ENCODE measurements at regions not wholly inside any gene's neighbourhood (a gene's known extent, or its start where the extent isn't known, plus 50 kb on each side); places are given as distances from the start of the nearest gene placed in this dataset.

DNA sequence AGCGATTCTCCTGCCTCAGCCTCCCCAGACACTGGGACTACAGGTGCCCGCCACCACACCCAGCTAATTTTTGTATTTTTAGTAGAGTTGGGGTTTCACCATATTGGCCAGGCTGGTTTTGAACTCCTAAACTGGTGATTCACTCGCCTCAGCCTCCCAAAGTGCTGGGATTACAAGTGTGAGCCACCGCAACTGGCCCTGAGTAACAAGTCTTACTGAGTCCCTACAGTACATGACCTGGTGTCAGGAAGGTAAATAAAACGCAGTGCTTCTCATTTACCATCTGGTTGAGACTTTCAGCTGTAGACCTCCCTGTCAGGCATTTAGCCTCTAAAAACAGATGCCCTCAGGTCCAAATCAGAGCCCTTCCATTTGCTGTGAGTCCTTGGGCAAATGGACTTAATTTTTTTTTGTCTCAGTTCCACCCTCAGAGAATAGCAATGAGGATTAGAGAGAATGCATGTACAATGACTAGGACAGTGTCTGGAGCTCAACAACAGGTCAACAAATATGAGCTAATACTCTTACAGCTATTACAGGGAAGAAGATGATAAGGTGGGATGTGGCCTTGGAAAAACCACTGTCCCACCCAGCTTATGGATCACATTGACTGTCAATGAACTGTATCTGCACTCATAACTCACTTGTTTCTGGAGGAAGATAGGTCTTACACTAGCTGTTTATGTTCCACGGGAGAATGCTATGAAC is 70.5 kb downstream of the PHLDA1 start:
- H4K20me1 ChIP-seq (ENCODE audit: insufficient read depth, low read length): no peaks in the 10 kb centered on the region
- no peak overlapping the region for H3K27ac ChIP-seq (ENCODE audit: insufficient read depth, low read length)
- peaks cover 12% of the 10 kb centered on the region for H3K4me1 ChIP-seq (ENCODE audit: control insufficient read depth, insufficient read depth, low read length)
- no peak overlapping the region for H3K4me2 ChIP-seq (ENCODE audit: low read depth, low read length)
- TF ChIP-seq RCOR1 (IDR thresholded peaks at IDR 0.05; ENCODE audit: insufficient replicate concordance, low read length) (no peak), NFE2L2 (IDR thresholded peaks at IDR 0.05; ENCODE audit: low read depth, low read length) (no peak), SMC3 (IDR thresholded peaks at IDR 0.05; ENCODE audit: low read depth, low read length) (no peak), BHLHE40 (IDR thresholded peaks at IDR 0.05; ENCODE audit: low read depth, low read length) (no peak), MAFK (IDR thresholded peaks at IDR 0.05; ENCODE audit: low read depth, low read length) (no peak), RFX5 (IDR thresholded peaks at IDR 0.05; ENCODE audit: low read depth, low read length) (no peak), MAZ (IDR thresholded peaks at IDR 0.05; ENCODE audit: borderline replicate concordance, low read depth, low read length) (no peak), RAD21 (IDR thresholded peaks at IDR 0.05; ENCODE audit: low read length) (no peak), CEBPB (IDR thresholded peaks at IDR 0.05; ENCODE audit: low read depth, low read length) (no peak)
- TF ChIP-seq, protein P1, sequence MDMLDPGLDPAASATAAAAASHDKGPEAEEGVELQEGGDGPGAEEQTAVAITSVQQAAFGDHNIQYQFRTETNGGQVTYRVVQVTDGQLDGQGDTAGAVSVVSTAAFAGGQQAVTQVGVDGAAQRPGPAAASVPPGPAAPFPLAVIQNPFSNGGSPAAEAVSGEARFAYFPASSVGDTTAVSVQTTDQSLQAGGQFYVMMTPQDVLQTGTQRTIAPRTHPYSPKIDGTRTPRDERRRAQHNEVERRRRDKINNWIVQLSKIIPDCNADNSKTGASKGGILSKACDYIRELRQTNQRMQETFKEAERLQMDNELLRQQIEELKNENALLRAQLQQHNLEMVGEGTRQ (IDR thresholded peaks at IDR 0.05; ENCODE audit: low read depth, low read length): no peak
- TF ChIP-seq, protein P2, sequence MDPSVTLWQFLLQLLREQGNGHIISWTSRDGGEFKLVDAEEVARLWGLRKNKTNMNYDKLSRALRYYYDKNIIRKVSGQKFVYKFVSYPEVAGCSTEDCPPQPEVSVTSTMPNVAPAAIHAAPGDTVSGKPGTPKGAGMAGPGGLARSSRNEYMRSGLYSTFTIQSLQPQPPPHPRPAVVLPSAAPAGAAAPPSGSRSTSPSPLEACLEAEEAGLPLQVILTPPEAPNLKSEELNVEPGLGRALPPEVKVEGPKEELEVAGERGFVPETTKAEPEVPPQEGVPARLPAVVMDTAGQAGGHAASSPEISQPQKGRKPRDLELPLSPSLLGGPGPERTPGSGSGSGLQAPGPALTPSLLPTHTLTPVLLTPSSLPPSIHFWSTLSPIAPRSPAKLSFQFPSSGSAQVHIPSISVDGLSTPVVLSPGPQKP (IDR thresholded peaks at IDR 0.05; ENCODE audit: borderline replicate concordance, low read depth, low read length): no peak
- H4K91ac ChIP-seq (ENCODE audit: insufficient read depth, low read depth, low read length): no peak overlapping the region
- H2BK120ac ChIP-seq (ENCODE audit: low read depth, low read length): 0 out of 2 replicates have a peak overlapping the region, but pooled peaks have one; percentile 18
- DNase-seq (no peak), ATAC-seq (ENCODE audit: low read depth) (no peak)
- H3K23ac ChIP-seq (ENCODE audit: low read depth, low read length): no peak overlapping the region
- no TSS peak for BruUV-seq (replicated peaks)
- no peak overlapping the region for H3K14ac ChIP-seq (replicated peaks; ENCODE audit: low read depth, low read length)
- no peak overlapping the region for H4K5ac ChIP-seq (ENCODE audit: low read depth, low read length)
- peak overlapping the region; percentile 6 for H2AK5ac ChIP-seq (ENCODE audit: low read depth, low read length)
- peak overlapping the region; percentile 51; the same call in 1 of the 2 replicates for H2BK20ac ChIP-seq (ENCODE audit: low read depth, low read length)
- H3K4me3 ChIP-seq (ENCODE audit: insufficient read depth, low read depth, low read length): no peak overlapping the region
- POLR2A ChIA-PET (ENCODE audit: unreplicated experiment): no interaction called here
- no peak overlapping the region for H2AFZ ChIP-seq (replicated peaks; ENCODE audit: low read length, poor library complexity)
- no peak overlapping the region for H2BK5ac ChIP-seq (ENCODE audit: low read depth, low read length, poor library complexity, severe bottlenecking)
- intact Hi-C loops (cut with micrococcal nuclease) (loop anchor here (5.0 kb wide), 1 partner anchor 754 kb away; the partner anchor contains the start of gene KCNC2), in situ Hi-C loops (cut with MboI; ENCODE audit: low sequenced_read_pairs) (no loop called here), dilution Hi-C loops (cut with HindIII; ENCODE audit: low sequenced_read_pairs, unreplicated experiment) (no loop called here)
- H2BK15ac ChIP-seq (ENCODE audit: low read depth, low read length): no peak overlapping the region
- peak overlapping the region; percentile 43; the same call in 1 of the 2 replicates for H3K18ac ChIP-seq (ENCODE audit: low read depth, low read length)
- H3K9me3 ChIP-seq (ENCODE audit: control insufficient read depth, insufficient read depth, low read length): no peaks in the 10 kb centered on the region
- H3K4ac ChIP-seq (ENCODE audit: low read depth, low read length): peak overlapping the region; percentile 4; the same call in 1 of the 2 replicates
- no peak overlapping the region for H3K56ac ChIP-seq (ENCODE audit: extremely low read depth, insufficient read depth, low read length)
- no peaks in the 10 kb centered on the region for H3K36me3 ChIP-seq (ENCODE audit: control insufficient read depth, insufficient read depth, low read length)
- no peaks in the 10 kb centered on the region for H3K27me3 ChIP-seq (ENCODE audit: control insufficient read depth, insufficient read depth, low read length)
- 0 out of 4 replicates have a peak overlapping the region, but pooled peaks of 1 of the 2 experiments have one; percentile 14 for H4K8ac ChIP-seq (ENCODE audit: low read depth in 2 of 2, low read length in 2 of 2)
- WGBS, 2 experiments (ENCODE audit: extremely low coverage in 2 of 2, insufficient read length in 1 of 2): 100% methylated on average over 1 of the region's 6 CpGs; no CpG with 5 or more reads in 1 of the 2 experiments
- 0 out of 2 replicates have a peak, but pooled peaks cover 5% of the 10 kb centered on the region for H3K9me1 ChIP-seq (ENCODE audit: insufficient read depth, low read length)
- no peak overlapping the region for H3K9ac ChIP-seq (ENCODE audit: low read depth, low read length)
- CTCF ChIA-PET: interaction anchor here (0.6 to 1.3 kb wide), 3 partner anchors 12 to 274 kb away, joined by 3 to 4 read pairs (median 3); no protein-coding TSS in a partner anchor
- H3K79me1 ChIP-seq (ENCODE audit: low read depth in 1 of 2, low read length in 2 of 2): no peaks in the 10 kb centered on the region
- no peak overlapping the region for H2AK9ac ChIP-seq (replicated peaks; ENCODE audit: low read depth, low read length, poor library complexity)
